ENCODE measurements at regions not wholly inside any gene's neighbourhood (a gene's known extent, or its start where the extent isn't known, plus 50 kb on each side); places are given as distances from the start of the nearest gene placed in this dataset.

GRCh38 chr5:120254385-120254784 is 209.7 kb upstream of the PRR16 start:
- Histone ChIP-seq H3K79me2 (ENCODE audit: control insufficient read depth, low read length) (no peaks in the 10 kb centered on the region), H3K9me2 (replicated peaks; ENCODE audit: control insufficient read depth, low read length) (no peaks in the 10 kb centered on the region), H3K9me3 (ENCODE audit: control insufficient read depth, insufficient read depth, low read length) (no peaks in the 10 kb centered on the region), H3K4me2 (ENCODE audit: low read length) (no peak overlapping the region), H3K27me3 (ENCODE audit: control insufficient read depth, low read length) (no peaks in the 10 kb centered on the region), H3K36me3 (ENCODE audit: control insufficient read depth, low read length) (no peaks in the 10 kb centered on the region), H3K4me1 (ENCODE audit: control insufficient read depth, low read length) (no peaks in the 10 kb centered on the region), H3K4me3 (ENCODE audit: low read length) (no peak overlapping the region), H4K20me1 (ENCODE audit: control insufficient read depth, insufficient read depth, low read depth, low read length) (no peaks in the 10 kb centered on the region), H3K27ac (ENCODE audit: low read depth, low read length) (no peak overlapping the region), H3F3A (ENCODE audit: control insufficient read depth, insufficient read depth) (no peaks in the 10 kb centered on the region)
- no peak for TF ChIP-seq EZH2phosphoT487 (IDR thresholded peaks at IDR 0.05; ENCODE audit: borderline replicate concordance, low read length)

- Histone ChIP-seq H3K4me3 (ENCODE audit: low read length) (no peak overlapping the region), H3K79me2 (ENCODE audit: control insufficient read depth, low read length) (no peaks in the 10 kb centered on the region), H3F3A (ENCODE audit: control insufficient read depth, insufficient read depth) (no peaks in the 10 kb centered on the region), H3K9me2 (replicated peaks; ENCODE audit: control insufficient read depth, low read length) (no peaks in the 10 kb centered on the region), H3K27ac (ENCODE audit: low read depth, low read length) (no peak overlapping the region), H3K9me3 (ENCODE audit: control insufficient read depth, insufficient read depth, low read length) (no peaks in the 10 kb centered on the region), H3K27me3 (ENCODE audit: control insufficient read depth, low read length) (no peaks in the 10 kb centered on the region), H3K4me2 (ENCODE audit: low read length) (no peak overlapping the region), H3K36me3 (ENCODE audit: control insufficient read depth, low read length) (no peaks in the 10 kb centered on the region), H3K4me1 (ENCODE audit: control insufficient read depth, low read length) (no peaks in the 10 kb centered on the region), H4K20me1 (ENCODE audit: control insufficient read depth, insufficient read depth, low read depth, low read length) (no peaks in the 10 kb centered on the region)
- no peak for TF ChIP-seq EZH2phosphoT487 (IDR thresholded peaks at IDR 0.05; ENCODE audit: borderline replicate concordance, low read length)
- TF ChIP-seq, protein P1, sequence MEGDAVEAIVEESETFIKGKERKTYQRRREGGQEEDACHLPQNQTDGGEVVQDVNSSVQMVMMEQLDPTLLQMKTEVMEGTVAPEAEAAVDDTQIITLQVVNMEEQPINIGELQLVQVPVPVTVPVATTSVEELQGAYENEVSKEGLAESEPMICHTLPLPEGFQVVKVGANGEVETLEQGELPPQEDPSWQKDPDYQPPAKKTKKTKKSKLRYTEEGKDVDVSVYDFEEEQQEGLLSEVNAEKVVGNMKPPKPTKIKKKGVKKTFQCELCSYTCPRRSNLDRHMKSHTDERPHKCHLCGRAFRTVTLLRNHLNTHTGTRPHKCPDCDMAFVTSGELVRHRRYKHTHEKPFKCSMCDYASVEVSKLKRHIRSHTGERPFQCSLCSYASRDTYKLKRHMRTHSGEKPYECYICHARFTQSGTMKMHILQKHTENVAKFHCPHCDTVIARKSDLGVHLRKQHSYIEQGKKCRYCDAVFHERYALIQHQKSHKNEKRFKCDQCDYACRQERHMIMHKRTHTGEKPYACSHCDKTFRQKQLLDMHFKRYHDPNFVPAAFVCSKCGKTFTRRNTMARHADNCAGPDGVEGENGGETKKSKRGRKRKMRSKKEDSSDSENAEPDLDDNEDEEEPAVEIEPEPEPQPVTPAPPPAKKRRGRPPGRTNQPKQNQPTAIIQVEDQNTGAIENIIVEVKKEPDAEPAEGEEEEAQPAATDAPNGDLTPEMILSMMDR (IDR thresholded peaks at IDR 0.05; ENCODE audit: low read depth, low read length, poor library complexity, severe bottlenecking) = no peak
Measured at GRCh38 chr5:120255214-120255613, 208.9 kb upstream of the PRR16 start.

- no peaks in the 10 kb centered on the region for H3K9me3 ChIP-seq (ENCODE audit: control insufficient read depth, insufficient read depth, low read length)
Measured at GRCh38 chr5:120256376-120256775, 207.7 kb upstream of the PRR16 start.

DNA sequence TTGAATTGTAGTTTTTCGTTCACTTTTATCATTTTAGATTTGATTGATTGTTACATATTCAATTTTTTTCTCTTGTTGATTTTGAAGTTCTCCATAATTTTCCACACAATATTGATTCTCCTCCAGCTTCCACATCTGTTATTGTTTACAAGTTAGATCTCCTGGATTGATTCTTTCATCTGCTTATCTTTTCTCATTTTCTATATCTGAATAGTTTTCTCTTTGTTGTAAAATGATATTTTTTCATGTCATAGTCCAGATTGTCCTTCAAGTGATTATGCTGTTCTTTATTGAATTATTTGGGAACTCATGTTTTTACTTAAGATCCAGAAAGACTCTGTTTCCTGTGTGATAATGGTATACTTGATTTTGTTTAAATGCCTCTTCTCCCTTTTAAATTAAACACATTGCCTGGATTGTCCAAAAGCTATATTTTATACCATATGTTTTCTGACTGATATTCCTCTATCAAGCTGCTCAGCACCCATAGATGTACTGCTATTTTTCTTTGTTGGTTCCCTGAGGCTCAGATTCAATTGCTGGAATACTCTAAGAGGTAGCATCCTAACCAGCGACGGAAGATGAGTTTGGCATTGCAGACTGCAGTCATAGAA is 206.6 kb upstream of the PRR16 start:
- Histone ChIP-seq H3K4me3 (ENCODE audit: low read length) (no peak overlapping the region), H3K4me2 (ENCODE audit: low read length) (no peak overlapping the region), H3K27ac (ENCODE audit: low read depth, low read length) (no peak overlapping the region), H3K9me3 (ENCODE audit: control insufficient read depth, insufficient read depth, low read length) (no peaks in the 10 kb centered on the region), H3K27me3 (ENCODE audit: control insufficient read depth, low read length) (no peaks in the 10 kb centered on the region), H3F3A (ENCODE audit: control insufficient read depth, insufficient read depth) (no peaks in the 10 kb centered on the region), H3K79me2 (ENCODE audit: control insufficient read depth, low read length) (no peaks in the 10 kb centered on the region), H4K20me1 (ENCODE audit: control insufficient read depth, insufficient read depth, low read depth, low read length) (no peaks in the 10 kb centered on the region), H3K36me3 (ENCODE audit: control insufficient read depth, low read length) (no peaks in the 10 kb centered on the region), H3K9me2 (replicated peaks; ENCODE audit: control insufficient read depth, low read length) (no peaks in the 10 kb centered on the region), H3K4me1 (ENCODE audit: control insufficient read depth, low read length) (no peaks in the 10 kb centered on the region)
- TF ChIP-seq, protein P1 (IDR thresholded peaks at IDR 0.05; ENCODE audit: low read depth, low read length, poor library complexity, severe bottlenecking) = no peak
- no peak for TF ChIP-seq EZH2phosphoT487 (IDR thresholded peaks at IDR 0.05; ENCODE audit: borderline replicate concordance, low read length)

More at GRCh38 chr5:120256376-120256775, 207.7 kb upstream of the PRR16 start:
- Histone ChIP-seq H3K4me1 (ENCODE audit: control insufficient read depth, low read length) (no peaks in the 10 kb centered on the region), H3K9me2 (replicated peaks; ENCODE audit: control insufficient read depth, low read length) (no peaks in the 10 kb centered on the region), H3K4me2 (ENCODE audit: low read length) (no peak overlapping the region), H3K4me3 (ENCODE audit: low read length) (no peak overlapping the region), H3K27ac (ENCODE audit: low read depth, low read length) (no peak overlapping the region), H4K20me1 (ENCODE audit: control insufficient read depth, insufficient read depth, low read depth, low read length) (no peaks in the 10 kb centered on the region), H3K79me2 (ENCODE audit: control insufficient read depth, low read length) (no peaks in the 10 kb centered on the region), H3K27me3 (ENCODE audit: control insufficient read depth, low read length) (no peaks in the 10 kb centered on the region), H3K36me3 (ENCODE audit: control insufficient read depth, low read length) (no peaks in the 10 kb centered on the region), H3F3A (ENCODE audit: control insufficient read depth, insufficient read depth) (no peaks in the 10 kb centered on the region)
- TF ChIP-seq, protein P1 (IDR thresholded peaks at IDR 0.05; ENCODE audit: low read depth, low read length, poor library complexity, severe bottlenecking) = no peak
- TF ChIP-seq EZH2phosphoT487 (IDR thresholded peaks at IDR 0.05; ENCODE audit: borderline replicate concordance, low read length) = no peak

All from DOHH2 (cell line).